AG09319 (cell line): ENCODE measurements at regions not wholly inside any gene's neighbourhood (a gene's known extent, or its start where the extent isn't known, plus 50 kb on each side); places are given as distances from the start of the nearest gene placed in this dataset.

Experiments
- DNase-seq: peaks from one replicate; pipeline ENCODE4 v3.0.0-alpha.2; 2010; ENCODE audit warnings: low read depth; ENCODE audit errors: extremely low read depth
- CTCF ChIP-seq: IDR thresholded peaks from 2 replicates; pipeline ENCODE4 v1.5.1; 2011; ENCODE audit warnings: low read depth, mild to moderate bottlenecking, inconsistent platforms, low read length, moderate library complexity

- no peak for TF ChIP-seq CTCF
These were observed 462.5 kb upstream of the TBX3 start for GRCh38 chr12:115146453-115146852.

GRCh38 chr12:115144425-115144824 is 460.4 kb upstream of the TBX3 start:
- no peak for TF ChIP-seq CTCF
- no peak for DNase-seq

More at GRCh38 chr12:115146453-115146852, 462.5 kb upstream of the TBX3 start:
- no peak for DNase-seq

GRCh38 chr12:115140981-115141655 is 457.1 kb upstream of the TBX3 start:
- TF ChIP-seq CTCF, result no peak
- no peak for DNase-seq

DNA sequence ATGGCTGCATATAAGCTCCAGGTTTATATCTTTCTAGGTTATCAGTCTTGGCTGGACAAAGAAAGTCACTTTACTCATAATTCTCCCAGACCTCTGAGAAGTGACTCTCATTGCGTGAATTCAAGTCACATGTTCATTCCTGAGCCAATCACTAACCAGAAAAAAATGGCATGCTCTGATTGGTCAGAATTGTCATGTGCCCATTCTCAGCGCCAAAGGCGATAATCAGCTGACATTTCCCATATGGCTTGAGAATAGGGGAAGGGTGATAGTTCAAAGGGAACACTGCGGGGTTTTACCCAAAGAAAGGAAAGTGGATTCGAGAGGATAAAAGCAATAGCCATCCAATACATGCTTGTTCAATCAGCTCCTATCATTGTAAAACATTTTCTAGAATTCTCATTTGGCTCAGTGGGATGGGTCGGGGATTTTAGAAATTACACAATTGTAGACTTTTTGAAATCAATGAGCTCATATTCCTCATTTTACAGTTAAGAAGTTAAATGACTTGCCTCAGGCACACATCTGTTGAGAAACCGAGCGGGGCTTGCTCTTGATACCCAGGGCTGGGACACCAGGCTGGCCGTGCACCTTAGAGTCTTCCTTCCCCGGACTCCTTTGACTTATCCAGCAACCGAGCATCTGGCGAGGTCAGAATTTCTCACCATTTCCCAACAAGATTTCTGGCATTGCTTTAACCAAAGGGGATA is 454.0 kb upstream of the TBX3 start:
- DNase-seq, result peak; percentile 40
- TF ChIP-seq CTCF, result no peak

DNA sequence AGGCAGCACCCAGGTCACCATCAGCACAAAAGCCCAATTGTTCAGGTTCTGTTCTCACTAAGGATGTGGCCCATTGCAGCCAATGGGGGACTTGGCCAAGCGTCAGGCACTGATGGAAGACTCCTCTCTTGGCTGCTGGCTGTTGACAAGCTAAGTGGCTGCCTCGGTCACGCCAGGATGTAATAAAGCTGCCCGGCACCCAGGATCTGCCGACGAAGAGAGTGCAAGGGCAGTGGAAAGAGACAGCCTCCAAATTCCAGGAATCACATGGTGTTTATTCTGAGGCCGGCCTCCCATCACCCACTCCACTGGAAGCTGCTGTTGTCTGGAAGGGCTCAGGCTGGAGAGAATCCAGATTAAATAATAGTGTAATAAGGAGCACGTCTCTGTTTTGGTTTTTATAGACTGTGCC is 451.8 kb upstream of the TBX3 start:
- DNase-seq, result peak; percentile 24
- no peak for TF ChIP-seq CTCF

GRCh38 chr12:115134298-115134697 is 450.3 kb upstream of the TBX3 start:
- no peak for TF ChIP-seq CTCF
- DNase-seq, result no peak

GRCh38 chr12:115132905-115133304 is 448.9 kb upstream of the TBX3 start:
- no peak for TF ChIP-seq CTCF
- DNase-seq, result no peak
